Hepatocyte (in vitro differentiated cells): ENCODE measurements at regions not wholly inside any gene's neighbourhood (a gene's known extent, or its start where the extent isn't known, plus 50 kb on each side); places are given as distances from the start of the nearest gene placed in this dataset.
A peak's percentile ranks its signal among the peaks of the same experiment; 100 is the strongest.
"Not testable (repeated sequence)": the region's sequence is repeated elsewhere in the genome, so short reads cannot be mapped to it uniquely, and the experiment has no call there.

ENCODE experiments used
- CTCF ChIP-seq: fragments of 200-600 bp; sonication (generic); IDR thresholded peaks from 2 replicates; pipeline ENCODE4 v1.5.1; 2016; ENCODE audit warnings: antibody characterized with exemption, mild to moderate bottlenecking; ENCODE audit not compliant: poor library complexity
- EZH2 ChIP-seq: fragments of 200-600 bp; sonication (generic); IDR thresholded peaks from 2 replicates; pipeline ENCODE4 v1.6.1; 2016; ENCODE audit warnings: antibody characterized with exemption, mild to moderate bottlenecking, borderline replicate concordance
- EZH2phosphoT487 ChIP-seq: fragments of 200-600 bp; sonication (generic); IDR thresholded peaks from one replicate; pipeline ENCODE4 v1.6.1; 2018; ENCODE audit warnings: antibody characterized with exemption, mild to moderate bottlenecking, low read depth, moderate library complexity; ENCODE audit not compliant: unreplicated experiment, severe bottlenecking

- TF ChIP-seq CTCF, result peak; percentile 50
- TF ChIP-seq EZH2, EZH2phosphoT487: not testable (repeated sequence)
These were observed 125.4 kb upstream of the ALDH3B2 start for GRCh38 chr11:67799808-67800207.
